ENCODE measurements at regions not wholly inside any gene's neighbourhood (a gene's known extent, or its start where the extent isn't known, plus 50 kb on each side); places are given as distances from the start of the nearest gene placed in this dataset.

DNA sequence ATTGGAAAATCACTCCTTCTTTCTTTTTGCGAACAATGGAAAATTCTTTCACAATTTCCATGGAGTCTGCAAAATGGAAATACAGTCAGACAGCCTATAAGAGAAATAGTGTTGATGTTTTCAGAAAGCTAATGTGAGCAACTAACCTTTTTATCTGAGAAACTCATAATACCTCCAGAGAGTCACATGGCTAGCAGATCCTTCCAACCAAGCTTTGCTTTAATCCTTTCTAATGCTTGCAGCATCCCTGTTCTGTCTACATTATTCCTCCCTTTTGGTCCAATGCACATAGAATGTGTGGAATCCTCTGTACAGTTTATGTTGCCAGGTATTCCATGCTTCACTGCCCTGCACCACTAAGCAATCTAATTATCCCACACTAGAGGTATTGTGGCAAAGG is 717.5 kb upstream of the LRRN3 start:
- Histone ChIP-seq H4K20me1 (ENCODE audit: insufficient read depth, low read length) (no peaks in the 10 kb centered on the region), H3K4me2 (ENCODE audit: insufficient read depth, low read length) (no peak overlapping the region), H3K79me2 (ENCODE audit: insufficient read depth, low read length) (no peaks in the 10 kb centered on the region), H2AFZ (ENCODE audit: low read length) (no peak overlapping the region), H3K27me3 (ENCODE audit: insufficient read depth, low read length) (no peaks in the 10 kb centered on the region), H3K4me3 (ENCODE audit: insufficient read depth, low read length) (no peak overlapping the region), H3K27ac (ENCODE audit: low read depth, low read length) (no peak overlapping the region), H3K4me1 (ENCODE audit: insufficient read depth, low read length) (no peaks in the 10 kb centered on the region), H3K9me3 (ENCODE audit: low read depth, low read length) (no peaks in the 10 kb centered on the region), H3K36me3 (ENCODE audit: insufficient read depth, low read length) (no peaks in the 10 kb centered on the region)
- no peak for DNase-seq (ENCODE audit: insufficient read length, low spot score, missing footprints)
- TF ChIP-seq CTCF (IDR thresholded peaks at IDR 0.05; ENCODE audit: extremely low read depth, low read depth, low read length): no peak

GRCh38 chr7:110373859-110374258 is 717.1 kb upstream of the LRRN3 start:
- Histone ChIP-seq H3K36me3 (ENCODE audit: insufficient read depth, low read length) (no peaks in the 10 kb centered on the region), H3K27ac (ENCODE audit: low read depth, low read length) (no peak overlapping the region), H2AFZ (ENCODE audit: low read length) (no peak overlapping the region), H3K4me1 (ENCODE audit: insufficient read depth, low read length) (no peaks in the 10 kb centered on the region), H3K79me2 (ENCODE audit: insufficient read depth, low read length) (no peaks in the 10 kb centered on the region), H3K4me2 (ENCODE audit: insufficient read depth, low read length) (no peak overlapping the region), H3K27me3 (ENCODE audit: insufficient read depth, low read length) (no peaks in the 10 kb centered on the region), H3K4me3 (ENCODE audit: insufficient read depth, low read length) (no peak overlapping the region), H3K9me3 (ENCODE audit: low read depth, low read length) (no peaks in the 10 kb centered on the region), H4K20me1 (ENCODE audit: insufficient read depth, low read length) (no peaks in the 10 kb centered on the region)
- no peak for DNase-seq (ENCODE audit: insufficient read length, low spot score, missing footprints)
- no peak for TF ChIP-seq CTCF (IDR thresholded peaks at IDR 0.05; ENCODE audit: extremely low read depth, low read depth, low read length)

GRCh38 chr7:110375068-110375467 is 715.9 kb upstream of the LRRN3 start:
- no peaks in the 10 kb centered on the region for H3K27me3 ChIP-seq (ENCODE audit: insufficient read depth, low read length)
- TF ChIP-seq CTCF (IDR thresholded peaks at IDR 0.05; ENCODE audit: extremely low read depth, low read depth, low read length): no peak
- H3K79me2 ChIP-seq (ENCODE audit: insufficient read depth, low read length): no peaks in the 10 kb centered on the region
- H3K4me2 ChIP-seq (ENCODE audit: insufficient read depth, low read length): no peak overlapping the region
- no peak for DNase-seq (ENCODE audit: insufficient read length, low spot score, missing footprints)
- H3K36me3 ChIP-seq (ENCODE audit: insufficient read depth, low read length): no peaks in the 10 kb centered on the region
- no peak overlapping the region for H3K4me3 ChIP-seq (ENCODE audit: insufficient read depth, low read length)
- no peaks in the 10 kb centered on the region for H3K4me1 ChIP-seq (ENCODE audit: insufficient read depth, low read length)
- H4K20me1 ChIP-seq (ENCODE audit: insufficient read depth, low read length): no peaks in the 10 kb centered on the region
- no peak overlapping the region for H3K27ac ChIP-seq (ENCODE audit: low read depth, low read length)
- no peaks in the 10 kb centered on the region for H3K9me3 ChIP-seq (ENCODE audit: low read depth, low read length)
- no peak overlapping the region for H2AFZ ChIP-seq (ENCODE audit: low read length)

DNA sequence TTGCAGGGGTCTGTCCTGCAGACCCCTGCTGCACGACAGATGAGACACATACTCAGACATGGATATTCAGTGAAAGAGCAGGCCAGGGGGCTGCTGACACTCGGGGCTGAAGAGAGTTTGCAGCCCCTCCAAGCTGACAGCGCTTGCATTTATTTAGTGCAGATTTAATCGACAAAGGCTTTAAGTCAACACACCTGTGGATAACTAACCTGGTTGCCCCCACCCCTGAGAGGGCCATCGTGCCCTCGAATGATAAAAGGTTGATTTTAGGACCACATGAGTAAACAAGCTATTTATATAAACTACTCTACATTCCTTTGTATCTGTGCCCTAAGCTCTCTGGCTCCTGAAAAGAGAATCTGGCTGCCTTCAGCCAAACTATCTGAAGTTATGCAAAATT is 708.2 kb upstream of the LRRN3 start:
- Histone ChIP-seq H4K20me1 (ENCODE audit: insufficient read depth, low read length) (no peaks in the 10 kb centered on the region), H3K36me3 (ENCODE audit: insufficient read depth, low read length) (no peaks in the 10 kb centered on the region), H3K27me3 (ENCODE audit: insufficient read depth, low read length) (no peaks in the 10 kb centered on the region), H3K4me2 (ENCODE audit: insufficient read depth, low read length) (no peak overlapping the region), H3K4me3 (ENCODE audit: insufficient read depth, low read length) (no peak overlapping the region), H3K79me2 (ENCODE audit: insufficient read depth, low read length) (no peaks in the 10 kb centered on the region), H3K27ac (ENCODE audit: low read depth, low read length) (no peak overlapping the region), H3K4me1 (ENCODE audit: insufficient read depth, low read length) (no peaks in the 10 kb centered on the region), H2AFZ (ENCODE audit: low read length) (no peak overlapping the region), H3K9me3 (ENCODE audit: low read depth, low read length) (no peaks in the 10 kb centered on the region)
- no peak for DNase-seq (ENCODE audit: insufficient read length, low spot score, missing footprints)
- no peak for TF ChIP-seq CTCF (IDR thresholded peaks at IDR 0.05; ENCODE audit: extremely low read depth, low read depth, low read length)
